ENCODE measurements at regions not wholly inside any gene's neighbourhood (a gene's known extent, or its start where the extent isn't known, plus 50 kb on each side); places are given as distances from the start of the nearest gene placed in this dataset.

GRCh38 chr20:1798982-1799381 is 96.2 kb upstream of the SIRPA start:
- no peak overlapping the region for H3K27ac Mint-ChIP-seq (ENCODE audit: unreplicated experiment)
- peaks cover 14% of the 10 kb centered on the region for H3K4me1 Mint-ChIP-seq
- DNase-seq (ENCODE audit: low read depth, low spot score), result no peak
- peaks cover 31% of the 10 kb centered on the region for H3K27me3 Mint-ChIP-seq (ENCODE audit: low read depth)
- H3K9me3 Mint-ChIP-seq, result no peaks in the 10 kb centered on the region
- no peaks in the 10 kb centered on the region for H3K36me3 Mint-ChIP-seq (ENCODE audit: low read depth)
- TF ChIP-seq CTCF (conservative IDR thresholded peaks at IDR 0.05), result no peak
- H3K4me3 Mint-ChIP-seq, result no peak overlapping the region

GRCh38 chr20:1793821-1794220 is 101.4 kb upstream of the SIRPA start:
- H3K9me3 Mint-ChIP-seq, result no peaks in the 10 kb centered on the region
- H3K4me1 Mint-ChIP-seq, result no peaks in the 10 kb centered on the region
- no peaks in the 10 kb centered on the region for H3K36me3 Mint-ChIP-seq (ENCODE audit: low read depth)
- no peak for TF ChIP-seq CTCF (conservative IDR thresholded peaks at IDR 0.05)
- H3K27me3 Mint-ChIP-seq (ENCODE audit: low read depth), result peaks cover 47% of the 10 kb centered on the region
- no peak overlapping the region for H3K4me3 Mint-ChIP-seq
- no peak overlapping the region for H3K27ac Mint-ChIP-seq (ENCODE audit: unreplicated experiment)
- DNase-seq (ENCODE audit: low read depth, low spot score), result no peak

GRCh38 chr20:1792274-1792673 is 102.9 kb upstream of the SIRPA start:
- DNase-seq (ENCODE audit: low read depth, low spot score), result no peak
- Mint-ChIP-seq H3K4me1 (no peaks in the 10 kb centered on the region), H3K27ac (ENCODE audit: unreplicated experiment) (no peak overlapping the region), H3K36me3 (ENCODE audit: low read depth) (no peaks in the 10 kb centered on the region), H3K27me3 (ENCODE audit: low read depth) (peaks cover 61% of the 10 kb centered on the region), H3K9me3 (no peaks in the 10 kb centered on the region), H3K4me3 (no peak overlapping the region)
- TF ChIP-seq CTCF (conservative IDR thresholded peaks at IDR 0.05), result no peak

DNA sequence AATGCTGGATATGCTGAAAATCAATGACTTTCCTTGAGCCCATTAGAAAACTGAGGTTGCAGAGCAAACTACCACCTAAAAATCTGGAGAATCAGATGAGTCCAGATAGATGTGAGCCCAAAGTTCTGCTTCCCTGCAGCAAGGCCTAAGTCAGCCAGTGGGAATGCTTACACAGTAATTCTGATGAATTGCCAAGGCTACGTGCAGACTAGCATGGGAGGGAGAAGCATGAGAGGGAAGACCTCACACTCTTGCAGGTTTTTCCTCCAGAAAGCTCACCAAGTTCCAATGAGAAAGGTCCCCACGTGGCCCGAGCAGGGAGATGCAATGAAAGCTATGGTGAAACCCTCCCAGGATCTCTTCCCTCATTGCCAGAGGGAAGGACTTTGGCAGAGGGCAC is 104.8 kb upstream of the SIRPA start:
- DNase-seq (ENCODE audit: low read depth, low spot score), result no peak
- Mint-ChIP-seq H3K4me3 (no peak overlapping the region), H3K4me1 (no peaks in the 10 kb centered on the region), H3K36me3 (ENCODE audit: low read depth) (no peaks in the 10 kb centered on the region), H3K27me3 (ENCODE audit: low read depth) (peaks cover 62% of the 10 kb centered on the region), H3K9me3 (no peaks in the 10 kb centered on the region), H3K27ac (ENCODE audit: unreplicated experiment) (no peak overlapping the region)
- TF ChIP-seq CTCF (conservative IDR thresholded peaks at IDR 0.05), result no peak

DNA sequence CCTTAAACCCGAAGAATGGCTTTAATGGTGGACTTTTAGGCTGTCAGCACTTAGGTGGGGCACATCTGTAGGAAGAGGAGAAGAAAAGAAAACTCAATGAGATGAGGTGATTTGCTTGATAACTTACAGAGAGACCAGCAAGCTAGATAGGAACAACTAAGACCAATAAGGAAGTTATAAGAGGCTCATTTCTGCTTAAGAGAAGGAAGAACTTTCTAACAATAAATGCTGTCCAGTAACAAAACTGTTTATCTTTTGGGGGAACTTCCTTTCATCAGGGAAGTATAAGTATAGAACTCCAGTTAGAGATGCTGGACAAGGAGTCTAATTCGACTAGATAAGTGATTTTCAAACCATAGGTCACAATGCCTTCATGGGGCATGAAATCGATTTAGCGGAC is 107.2 kb upstream of the SIRPA start:
- H3K4me1 Mint-ChIP-seq, result no peaks in the 10 kb centered on the region

More for the DNA sequence above, 107.2 kb upstream of the SIRPA start:
- Mint-ChIP-seq H3K9me3 (no peaks in the 10 kb centered on the region), H3K27ac (ENCODE audit: unreplicated experiment) (no peak overlapping the region), H3K36me3 (ENCODE audit: low read depth) (no peaks in the 10 kb centered on the region), H3K27me3 (ENCODE audit: low read depth) (peaks cover 63% of the 10 kb centered on the region), H3K4me3 (no peak overlapping the region)
- DNase-seq (ENCODE audit: low read depth, low spot score), result no peak
- no peak for TF ChIP-seq CTCF (conservative IDR thresholded peaks at IDR 0.05)
